GM06990 (cell line): ENCODE measurements at regions not wholly inside any gene's neighbourhood (a gene's known extent, or its start where the extent isn't known, plus 50 kb on each side); places are given as distances from the start of the nearest gene placed in this dataset.

ENCODE experiments used
- DNase-seq: peaks from one replicate; pipeline ENCODE4 v3.0.0-alpha.2; 2011; ENCODE audit not compliant: insufficient read length; ENCODE audit errors: extremely low read depth
- H3K27me3 ChIP-seq: replicated peaks from 2 replicates; pipeline ENCODE4 v1.6.0; 2011; ENCODE audit warnings: low read length; ENCODE audit not compliant: control insufficient read depth, insufficient read depth
- H3K36me3 ChIP-seq: 2 replicates; pipeline ENCODE4 v1.5.1; 2011; ENCODE audit warnings: low read length; ENCODE audit not compliant: control insufficient read depth, insufficient read depth
- H3K4me3 ChIP-seq: replicated peaks from 2 replicates; pipeline ENCODE4 v1.5.1; 2011; ENCODE audit warnings: low read depth, mild to moderate bottlenecking, control low read depth, low read length
- TF ChIP-seq, protein P1 (sequence below): IDR thresholded peaks from 2 replicates; pipeline ENCODE4 v1.5.1; 2011; ENCODE audit warnings: low read length, control low read depth, mild to moderate bottlenecking, inconsistent platforms; ENCODE audit not compliant: insufficient read depth, poor library complexity, severe bottlenecking

DNA sequence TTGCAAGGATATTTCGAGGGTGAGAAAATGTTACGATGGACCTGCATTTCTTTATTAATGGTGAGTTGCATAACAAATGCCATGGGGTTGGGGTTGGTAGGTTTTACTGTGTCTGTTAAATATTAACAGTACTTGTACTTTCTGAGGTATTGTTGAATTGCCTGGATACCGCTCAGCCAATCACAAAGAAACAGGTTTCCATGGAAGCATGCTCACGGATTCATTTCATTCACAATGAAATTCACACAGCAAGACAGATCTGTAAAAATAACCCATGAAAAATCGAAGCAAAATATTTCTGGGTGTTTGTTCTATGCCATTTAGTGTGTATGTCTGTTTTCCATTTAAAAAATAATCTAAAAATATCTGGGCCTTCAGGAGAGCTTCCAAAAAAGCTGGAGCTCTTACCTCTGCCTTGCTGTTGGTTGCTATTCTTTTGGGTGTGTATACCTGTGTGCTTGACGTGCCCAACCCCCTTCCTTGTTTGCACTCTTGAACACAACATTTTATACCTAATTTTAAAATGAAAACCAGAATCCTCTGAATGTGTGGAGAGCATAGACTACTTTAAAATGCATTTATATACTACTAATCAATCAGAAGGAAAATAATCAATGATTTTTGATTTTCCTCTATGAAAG, 479.8 kb upstream of the TBL1XR1 start:
- H3K27me3 ChIP-seq, result no peaks in the 10 kb centered on the region; the same call in 1 of the 2 replicates
- H3K4me3 ChIP-seq, result no peak overlapping the region
- DNase-seq, result no peak
- TF ChIP-seq, protein P1, sequence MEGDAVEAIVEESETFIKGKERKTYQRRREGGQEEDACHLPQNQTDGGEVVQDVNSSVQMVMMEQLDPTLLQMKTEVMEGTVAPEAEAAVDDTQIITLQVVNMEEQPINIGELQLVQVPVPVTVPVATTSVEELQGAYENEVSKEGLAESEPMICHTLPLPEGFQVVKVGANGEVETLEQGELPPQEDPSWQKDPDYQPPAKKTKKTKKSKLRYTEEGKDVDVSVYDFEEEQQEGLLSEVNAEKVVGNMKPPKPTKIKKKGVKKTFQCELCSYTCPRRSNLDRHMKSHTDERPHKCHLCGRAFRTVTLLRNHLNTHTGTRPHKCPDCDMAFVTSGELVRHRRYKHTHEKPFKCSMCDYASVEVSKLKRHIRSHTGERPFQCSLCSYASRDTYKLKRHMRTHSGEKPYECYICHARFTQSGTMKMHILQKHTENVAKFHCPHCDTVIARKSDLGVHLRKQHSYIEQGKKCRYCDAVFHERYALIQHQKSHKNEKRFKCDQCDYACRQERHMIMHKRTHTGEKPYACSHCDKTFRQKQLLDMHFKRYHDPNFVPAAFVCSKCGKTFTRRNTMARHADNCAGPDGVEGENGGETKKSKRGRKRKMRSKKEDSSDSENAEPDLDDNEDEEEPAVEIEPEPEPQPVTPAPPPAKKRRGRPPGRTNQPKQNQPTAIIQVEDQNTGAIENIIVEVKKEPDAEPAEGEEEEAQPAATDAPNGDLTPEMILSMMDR, result no peak
- H3K36me3 ChIP-seq, result no peaks in the 10 kb centered on the region

DNA sequence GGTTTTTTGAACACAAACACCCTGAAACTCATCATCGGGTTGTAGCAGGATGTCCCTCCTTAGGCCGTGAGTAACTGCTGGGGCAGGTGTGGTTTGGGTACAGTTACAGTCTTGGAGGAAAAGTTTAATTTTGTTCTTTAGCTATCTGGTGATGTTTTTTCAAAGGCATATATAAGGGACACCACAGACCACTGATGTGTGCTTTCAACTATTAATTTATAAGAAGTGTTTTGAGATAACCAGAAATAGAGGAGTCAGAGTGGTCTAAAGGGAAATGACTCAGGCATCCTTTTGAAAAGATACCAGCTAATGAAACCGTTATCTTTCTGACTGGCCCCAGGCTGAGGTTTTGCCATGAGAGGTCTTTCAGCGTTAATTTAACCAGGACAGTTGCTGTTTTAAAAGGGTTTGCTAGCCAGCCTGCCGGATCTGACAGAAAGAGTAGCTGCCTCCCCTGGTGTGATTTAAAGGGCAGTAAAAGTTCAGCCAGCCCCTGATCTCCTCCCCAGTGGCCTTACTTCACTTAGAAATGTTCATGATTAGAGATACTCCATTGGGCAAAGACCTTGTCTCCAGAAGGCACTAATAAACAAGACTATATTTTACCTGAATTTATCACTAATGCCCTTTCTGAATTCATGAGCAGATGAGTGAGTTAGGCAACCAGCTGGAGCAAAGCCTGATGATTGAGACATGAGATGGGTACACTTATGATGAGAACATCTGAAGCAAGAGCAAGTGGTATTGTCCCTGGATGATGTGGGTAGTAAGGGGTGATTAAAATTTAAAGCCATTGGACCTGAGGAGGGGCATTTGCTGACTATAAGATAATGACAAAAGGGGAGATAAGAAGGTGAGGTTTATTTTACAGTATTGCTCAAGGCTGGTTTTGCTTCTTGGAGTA, 482.5 kb upstream of the TBL1XR1 start:
- TF ChIP-seq, protein P1, result no peak
- Histone ChIP-seq H3K36me3 (no peaks in the 10 kb centered on the region), H3K27me3 (no peaks in the 10 kb centered on the region; the same call in 1 of the 2 replicates), H3K4me3 (no peak overlapping the region)
- DNase-seq, result peak; percentile 37

- Histone ChIP-seq H3K36me3 (no peaks in the 10 kb centered on the region), H3K4me3 (no peak overlapping the region), H3K27me3 (no peaks in the 10 kb centered on the region; the same call in 1 of the 2 replicates)
- TF ChIP-seq, protein P1, result no peak
- DNase-seq, result no peak
Observed at GRCh38 chr3:177680472-177680821, 483.2 kb upstream of the TBL1XR1 start.

DNA sequence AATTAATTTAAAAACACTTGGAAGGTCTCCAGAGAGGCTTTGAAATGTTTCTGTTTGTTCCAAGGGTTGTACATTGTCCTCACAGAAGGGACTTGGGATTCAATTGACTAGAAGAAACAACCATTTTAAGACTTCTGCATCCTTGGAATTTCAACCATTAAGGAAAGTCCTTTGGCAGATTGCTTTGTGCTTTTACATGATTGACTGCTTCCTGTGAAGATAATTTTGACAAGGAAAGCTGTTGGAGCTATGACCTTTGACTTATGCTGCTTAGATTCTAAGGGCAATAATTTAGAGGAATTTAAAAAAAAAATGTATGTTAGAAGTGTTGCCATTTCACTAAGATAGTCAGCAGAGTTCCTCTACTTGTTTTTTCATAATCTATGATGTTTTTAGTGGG, 483.9 kb upstream of the TBL1XR1 start:
- TF ChIP-seq, protein P1, result no peak
- no peaks in the 10 kb centered on the region for H3K36me3 ChIP-seq
- no peak for DNase-seq
- no peak overlapping the region for H3K4me3 ChIP-seq
- no peaks in the 10 kb centered on the region; the same call in 1 of the 2 replicates for H3K27me3 ChIP-seq

- TF ChIP-seq, protein P1, result no peak
- Histone ChIP-seq H3K27me3 (no peaks in the 10 kb centered on the region; the same call in 1 of the 2 replicates), H3K4me3 (no peak overlapping the region), H3K36me3 (no peaks in the 10 kb centered on the region)
- peak; percentile 15 for DNase-seq
Observed at GRCh38 chr3:177681852-177682251, 484.6 kb upstream of the TBL1XR1 start.
